Trophoblast cell (in vitro differentiated cells and primary cell): ENCODE measurements at regions not wholly inside any gene's neighbourhood (a gene's known extent, or its start where the extent isn't known, plus 50 kb on each side); places are given as distances from the start of the nearest gene placed in this dataset.
"Not testable (repeated sequence)": the region's sequence is repeated elsewhere in the genome, so short reads cannot be mapped to it uniquely, and the experiment has no call there.

ENCODE experiments used
- DNase-seq, 2 donors: peaks; one replicate each; pipeline ENCODE4 v3.0.0-alpha.2; 2016
- H2AFZ ChIP-seq: 2 replicates; pipeline ENCODE4 v1.6.1; 2013; ENCODE audit warnings: low read length, moderate library complexity, mild to moderate bottlenecking; ENCODE audit not compliant: insufficient read depth, poor library complexity
- H2AK5ac ChIP-seq: 2 replicates; pipeline ENCODE4 v1.6.1; 2013; ENCODE audit warnings: mild to moderate bottlenecking, low read length
- H2BK120ac ChIP-seq: 2 replicates; pipeline ENCODE4 v1.6.1; 2013; ENCODE audit warnings: low read length, mild to moderate bottlenecking, moderate library complexity; ENCODE audit not compliant: insufficient read depth, poor library complexity
- H2BK12ac ChIP-seq: 2 replicates; pipeline ENCODE4 v1.6.1; 2013; ENCODE audit warnings: mild to moderate bottlenecking, low read length, moderate library complexity
- H2BK5ac ChIP-seq: 2 replicates; pipeline ENCODE4 v1.6.1; 2013; ENCODE audit warnings: low read length, low read depth, moderate library complexity, mild to moderate bottlenecking; ENCODE audit not compliant: poor library complexity
- H3K14ac ChIP-seq: 2 replicates; pipeline ENCODE4 v1.6.1; 2013; ENCODE audit warnings: mild to moderate bottlenecking, low read length
- H3K18ac ChIP-seq: 2 replicates; pipeline ENCODE4 v1.6.1; 2013; ENCODE audit warnings: mild to moderate bottlenecking, low read length
- H3K23ac ChIP-seq: 2 replicates; pipeline ENCODE4 v1.6.1; 2013; ENCODE audit warnings: low read length
- H3K27ac ChIP-seq: 2 replicates; pipeline ENCODE4 v1.5.1; 2013; ENCODE audit warnings: low read depth, mild to moderate bottlenecking, inconsistent platforms, low read length, moderate library complexity
- H3K27me3 ChIP-seq: 2 replicates; pipeline ENCODE4 v1.6.1; 2013; ENCODE audit warnings: inconsistent platforms, mild to moderate bottlenecking, low read length, moderate library complexity; ENCODE audit not compliant: insufficient read depth
- H3K36me3 ChIP-seq, 2 experiments: 1 replicate in 1 of 2; 2 replicates in 1 of 2; pipeline ENCODE4 v1.6.1; 2013; ENCODE audit warnings: low read length in 2 of 2, mild to moderate bottlenecking in 2 of 2, moderate library complexity in 1 of 2; ENCODE audit not compliant: insufficient read depth in 2 of 2, control insufficient read depth in 1 of 2
- H3K4ac ChIP-seq: 2 replicates; pipeline ENCODE4 v1.6.1; 2013; ENCODE audit warnings: low read depth, mild to moderate bottlenecking, low read length, moderate library complexity
- H3K4me1 ChIP-seq, 2 experiments: 1 replicate in 1 of 2; 2 replicates in 1 of 2; pipeline ENCODE4 v1.6.1; 2013; ENCODE audit warnings: low read length in 2 of 2, mild to moderate bottlenecking in 2 of 2, moderate library complexity in 1 of 2; ENCODE audit not compliant: insufficient read depth in 2 of 2, control insufficient read depth in 1 of 2
- H3K4me2 ChIP-seq: 2 replicates; pipeline ENCODE4 v1.6.1; 2013; ENCODE audit warnings: inconsistent platforms, mild to moderate bottlenecking, low read length, moderate library complexity
- H3K4me3 ChIP-seq: 2 replicates; pipeline ENCODE4 v1.5.1; 2013; ENCODE audit warnings: mild to moderate bottlenecking, low read depth, low read length, inconsistent platforms
- H3K79me1 ChIP-seq: one replicate; pipeline ENCODE4 v1.6.1; 2013; ENCODE audit warnings: low read length
- H3K79me2 ChIP-seq: 2 replicates; pipeline ENCODE4 v1.6.1; 2013; ENCODE audit warnings: low read length, mild to moderate bottlenecking; ENCODE audit not compliant: control insufficient read depth, insufficient read depth, poor library complexity
- H3K9ac ChIP-seq: 2 replicates; pipeline ENCODE4 v1.6.1; 2013; ENCODE audit warnings: mild to moderate bottlenecking, low read length
- H3K9me3 ChIP-seq: 2 replicates; pipeline ENCODE4 v1.6.1; 2013; ENCODE audit warnings: low read depth, mild to moderate bottlenecking, control low read depth, inconsistent platforms, low read length; ENCODE audit not compliant: insufficient read depth
- H4K12ac ChIP-seq: 2 replicates; pipeline ENCODE4 v1.6.1; 2013; ENCODE audit warnings: low read depth, mild to moderate bottlenecking, low read length, moderate library complexity
- H4K8ac ChIP-seq: 2 replicates; pipeline ENCODE4 v1.6.1; 2013; ENCODE audit warnings: low read depth, mild to moderate bottlenecking, low read length, moderate library complexity
- H4K91ac ChIP-seq: one replicate; pipeline ENCODE4 v1.6.1; 2013; ENCODE audit warnings: low read depth, mild to moderate bottlenecking, low read length, moderate library complexity
- WGBS: extraction: QIAGEN DNeasy Blood & Tissue Kit; methylation state at CpG from one replicate; pipeline ENCODE4 v1.1.7; 2013; ENCODE audit warnings: missing lambda C conversion rate; ENCODE audit not compliant: insufficient read length, insufficient coverage; ENCODE audit errors: extremely low coverage; 5-methylcytosine and 5-hydroxymethylcytosine counted together

- no peak overlapping the region for H2BK5ac ChIP-seq
- DNase-seq = no peak
- no peak overlapping the region for H4K12ac ChIP-seq
- no peaks in the 10 kb centered on the region for H3K79me2 ChIP-seq
- no peaks in the 10 kb centered on the region for H3K27me3 ChIP-seq
- H3K9ac ChIP-seq = no peak overlapping the region
- WGBS = no CpG with 5 or more reads among the region's 9 CpGs
- H3K23ac ChIP-seq = no peak overlapping the region
- no peaks in the 10 kb centered on the region for H3K79me1 ChIP-seq
- H4K8ac ChIP-seq = no peak overlapping the region
- H3K14ac ChIP-seq = no peak overlapping the region
- no peak overlapping the region for H3K4me3 ChIP-seq
- no peak overlapping the region for H2AK5ac ChIP-seq
- no peak overlapping the region for H3K18ac ChIP-seq
- H3K4me1 ChIP-seq = no peaks in the 10 kb centered on the region
- no peak overlapping the region for H3K27ac ChIP-seq
- no peak overlapping the region for H3K4me2 ChIP-seq
- no peak overlapping the region for H2BK12ac ChIP-seq
- H4K91ac ChIP-seq = no peak overlapping the region
- H2BK120ac ChIP-seq = no peak overlapping the region
- no peaks in the 10 kb centered on the region for H3K9me3 ChIP-seq
- no peak overlapping the region for H3K4ac ChIP-seq
- no peaks in the 10 kb centered on the region for H3K36me3 ChIP-seq
- H2AFZ ChIP-seq = no peak overlapping the region
These were observed 124.3 kb upstream of the UNC5B start for GRCh38 chr10:71088054-71088453.

- not testable (repeated sequence) for H2BK12ac ChIP-seq, H2AFZ ChIP-seq, H4K91ac ChIP-seq, H3K4me1 ChIP-seq, H2BK120ac ChIP-seq, H3K4me2 ChIP-seq, H3K4ac ChIP-seq, H3K9me3 ChIP-seq, H4K12ac ChIP-seq, H3K79me2 ChIP-seq, H2BK5ac ChIP-seq, H3K23ac ChIP-seq, H3K18ac ChIP-seq, H3K9ac ChIP-seq, H3K4me3 ChIP-seq, H3K14ac ChIP-seq, H3K27ac ChIP-seq, H4K8ac ChIP-seq, H3K36me3 ChIP-seq, H2AK5ac ChIP-seq, H3K79me1 ChIP-seq, H3K27me3 ChIP-seq
- DNase-seq = peak; percentile 14 to 39
- WGBS = no CpG with 5 or more reads among the region's 7 CpGs
These were observed 123.8 kb upstream of the UNC5B start for GRCh38 chr10:71088578-71088977.

- Histone ChIP-seq H2BK120ac (no peak overlapping the region), H4K8ac (no peak overlapping the region), H2AFZ (no peak overlapping the region), H3K79me1 (no peaks in the 10 kb centered on the region), H3K36me3 (no peaks in the 10 kb centered on the region), H3K27me3 (no peaks in the 10 kb centered on the region), H3K4me2 (no peak overlapping the region), H3K27ac (no peak overlapping the region), H4K91ac (no peak overlapping the region), H3K4me3 (no peak overlapping the region), H3K23ac (no peak overlapping the region), H3K79me2 (no peaks in the 10 kb centered on the region), H2BK5ac (no peak overlapping the region), H3K9ac (no peak overlapping the region), H2AK5ac (no peak overlapping the region), H2BK12ac (no peak overlapping the region), H3K4me1 (no peaks in the 10 kb centered on the region), H3K18ac (no peak overlapping the region), H3K9me3 (peaks cover 1% of the 10 kb centered on the region), H3K14ac (no peak overlapping the region), H3K4ac (no peak overlapping the region), H4K12ac (no peak overlapping the region)
- no peak for DNase-seq
- no CpG with 5 or more reads among the region's 1 CpG for WGBS
These were observed 123.2 kb upstream of the UNC5B start for GRCh38 chr10:71089162-71089561.

- no peak overlapping the region for H3K4me3 ChIP-seq
- H3K79me1 ChIP-seq = no peaks in the 10 kb centered on the region
- H3K4me1 ChIP-seq = no peaks in the 10 kb centered on the region
- H3K36me3 ChIP-seq = no peaks in the 10 kb centered on the region
- H2AK5ac ChIP-seq = no peak overlapping the region
- H3K27ac ChIP-seq = no peak overlapping the region
- H3K23ac ChIP-seq = no peak overlapping the region
- no peak overlapping the region for H3K4ac ChIP-seq
- H3K9ac ChIP-seq = no peak overlapping the region
- no CpG with 5 or more reads among the region's 5 CpGs for WGBS
- no peak for DNase-seq
- no peak overlapping the region for H3K18ac ChIP-seq
- no peak overlapping the region for H3K4me2 ChIP-seq
- H3K14ac ChIP-seq = no peak overlapping the region
- H4K8ac ChIP-seq = no peak overlapping the region
- no peaks in the 10 kb centered on the region for H3K27me3 ChIP-seq
- no peak overlapping the region for H2BK120ac ChIP-seq
- no peak overlapping the region for H2AFZ ChIP-seq
- peaks cover 1% of the 10 kb centered on the region for H3K9me3 ChIP-seq
- H2BK12ac ChIP-seq = no peak overlapping the region
- H4K12ac ChIP-seq = no peak overlapping the region
- H4K91ac ChIP-seq = no peak overlapping the region
- H3K79me2 ChIP-seq = no peaks in the 10 kb centered on the region
- H2BK5ac ChIP-seq = no peak overlapping the region
These were observed 122.0 kb upstream of the UNC5B start for GRCh38 chr10:71090330-71090729.
